K562 (cell line): ENCODE measurements at regions not wholly inside any gene's neighbourhood (a gene's known extent, or its start where the extent isn't known, plus 50 kb on each side); places are given as distances from the start of the nearest gene placed in this dataset.

ENCODE experiments used
- ATAC-seq: fragments of 200-7000 bp; cut with Tn5 transposase; 3 replicates; pipeline ENCODE4 v1.9.1; 2020; ENCODE audit warnings: moderate library complexity
- BruUV-seq: library from RNA; stranded (reverse); fragments of 400-500 nt; replicated peaks from 2 replicates; lab custom pipeline; 2021; lab: Mats Ljungman, UMichigan
- CTCF ChIA-PET: fragments of 300-600 bp; formaldehyde crosslinking; extraction: SDS; loops from one replicate; lab custom pipeline; 2021; ENCODE audit warnings: low intra/inter-chr PET ratio; lab: Yijun Ruan, JAX
- POLR2A ChIA-PET: fragments of 300-600, 350-650 bp; sonication (Branson Sonifier 250); formaldehyde crosslinking; extraction: SDS; loops from one replicate; lab custom pipeline; 2021; ENCODE audit warnings: antibody characterized with exemption, inconsistent platforms; lab: Yijun Ruan, JAX
- DNase-seq, 4 experiments: peaks; one replicate each; pipeline versions ENCODE4 v3.0.0 to v3.0.0-alpha.2; 2011 to 2018; ENCODE audit warnings: low spot score in 3 of 4, mixed read lengths in 3 of 4; ENCODE audit errors: extremely low read depth in 1 of 4
- FAIRE-seq: peaks from 2 replicates; lab custom pipeline; 2011; peaks lifted over from hg19 to GRCh38; lab: Jason Lieb, UNC
- H2AFZ ChIP-seq: 2 replicates; pipeline ENCODE4 v1.6.0; 2011; ENCODE audit warnings: low read depth, low read length, control low read depth, inconsistent platforms
- H3K27ac ChIP-seq: fragments of 200-600 bp; 3 replicates; pipeline ENCODE4 v1.8.0; 2011; ENCODE audit warnings: low read depth, mild to moderate bottlenecking, control low read depth, inconsistent platforms, low read length, moderate library complexity, mixed read lengths; ENCODE audit errors: extremely low read depth
- H3K27me3 ChIP-seq, 2 experiments: fragments of 300-600 bp in 1 of 2; 2 replicates in 1 of 2; 3 replicates in 1 of 2; pipeline versions ENCODE4 v1.6.0 to v1.8.0; 2011; ENCODE audit warnings: inconsistent platforms in 2 of 2, low read length in 2 of 2, mild to moderate bottlenecking in 1 of 2, mixed read lengths in 1 of 2, moderate library complexity in 1 of 2; ENCODE audit not compliant: control insufficient read depth in 2 of 2, insufficient read depth in 2 of 2
- H3K36me3 ChIP-seq: fragments of 300-600 bp; 3 replicates; pipeline ENCODE4 v1.8.0; 2011; ENCODE audit warnings: mild to moderate bottlenecking, low read length, inconsistent platforms; ENCODE audit not compliant: control insufficient read depth, insufficient read depth
- H3K4me1 ChIP-seq, 2 experiments: fragments of 200-600 bp in 1 of 2; replicated peaks in 1 of 2; 2 replicates in 1 of 2; 3 replicates in 1 of 2; pipeline versions ENCODE4 v1.5.1 to v1.8.0; 2011; ENCODE audit warnings: inconsistent platforms in 2 of 2, low read length in 2 of 2, mild to moderate bottlenecking in 1 of 2, mixed read lengths in 1 of 2, moderate library complexity in 1 of 2; ENCODE audit not compliant: control insufficient read depth in 2 of 2, insufficient read depth in 2 of 2
- H3K4me2 ChIP-seq: 2 replicates; pipeline ENCODE4 v1.6.1; 2011; ENCODE audit warnings: low read length, control low read depth, inconsistent platforms, mixed read lengths; ENCODE audit not compliant: insufficient read depth
- H3K4me3 ChIP-seq: fragments of 200-600 bp; sonication (generic), shearing (Covaris generic); 2 replicates; pipeline ENCODE4 v1.5.1; 2016; ENCODE audit warnings: control low read depth, inconsistent platforms
- H3K79me2 ChIP-seq: fragments of 200-600 bp; 3 replicates; pipeline ENCODE4 v1.8.0; 2011; ENCODE audit warnings: low read length, inconsistent platforms; ENCODE audit not compliant: control insufficient read depth, insufficient read depth
- H3K9ac ChIP-seq, 2 experiments: 2 replicates each; pipeline versions ENCODE4 v1.6.0 to v1.6.1; 2011; ENCODE audit warnings: low read depth in 2 of 2, low read length in 2 of 2, control low read depth in 1 of 2, inconsistent platforms in 1 of 2, mild to moderate bottlenecking in 1 of 2, mixed read lengths in 1 of 2; ENCODE audit not compliant: insufficient read depth in 1 of 2
- H3K9me1 ChIP-seq: one replicate; pipeline ENCODE4 v1.6.0; 2011; ENCODE audit warnings: inconsistent platforms, mild to moderate bottlenecking, low read length, moderate library complexity; ENCODE audit not compliant: control insufficient read depth, insufficient read depth
- H3K9me3 ChIP-seq: replicated peaks from 2 replicates; pipeline ENCODE4 v1.5.1; 2011; ENCODE audit warnings: low read depth, low read length, inconsistent platforms; ENCODE audit not compliant: control insufficient read depth, insufficient read depth
- H4K20me1 ChIP-seq: replicated peaks from 2 replicates; pipeline ENCODE4 v1.6.1; 2011; ENCODE audit warnings: low read length, inconsistent platforms, mixed read lengths; ENCODE audit not compliant: control insufficient read depth, insufficient read depth
- CBFA2T2 ChIP-seq: fragments of 450-650 bp; conservative IDR thresholded peaks from 2 replicates; pipeline ENCODE4 v1.6.1; 2017; ENCODE audit warnings: mild to moderate bottlenecking
- ESRRA ChIP-seq: fragments of 450-650 bp; IDR thresholded peaks from 2 replicates; pipeline ENCODE4 v1.6.1; 2014; ENCODE audit warnings: low read depth, mild to moderate bottlenecking, moderate library complexity, borderline replicate concordance
- ETV6 ChIP-seq, 3 experiments: fragments of 150-350 bp in 1 of 3; sonication (generic) in 1 of 3; formaldehyde crosslinking in 1 of 3; IDR thresholded peaks; 2 replicates each; pipeline versions ENCODE4 v1.6.1 to v1.8.0; 2014 to 2022; ENCODE audit warnings: borderline replicate concordance in 2 of 3, low read depth in 2 of 3, antibody characterized with exemption in 1 of 3, low read length in 1 of 3, mild to moderate bottlenecking in 1 of 3, missing genetic modification reagents in 1 of 3
- HLTF ChIP-seq: fragments of 450-650 bp; IDR thresholded peaks from 2 replicates; pipeline ENCODE4 v1.6.1; 2016
- HNRNPH1 ChIP-seq: fragments of 200-400 bp; formaldehyde crosslinking; optimal IDR thresholded peaks from 2 replicates; pipeline ENCODE3; 2017; ENCODE audit warnings: low read depth, mild to moderate bottlenecking, low read length, moderate library complexity
- KDM1A ChIP-seq, 2 experiments: fragments of 450-650 bp; IDR thresholded peaks; 2 replicates each; pipeline ENCODE4 v1.6.1; 2016; ENCODE audit warnings: mild to moderate bottlenecking in 2 of 2
- MCM2 ChIP-seq: fragments of 450-650 bp; IDR thresholded peaks from 2 replicates; pipeline ENCODE4 v1.6.1; 2017; ENCODE audit warnings: low read depth, mild to moderate bottlenecking
- PCBP2 ChIP-seq: fragments of 200-400 bp; formaldehyde crosslinking; IDR thresholded peaks from 2 replicates; pipeline ENCODE4 v1.6.1; 2018; ENCODE audit warnings: low read length, low read depth, mild to moderate bottlenecking, moderate library complexity; ENCODE audit not compliant: poor library complexity, severe bottlenecking
- RBM25 ChIP-seq: fragments of 200-400 bp; formaldehyde crosslinking; IDR thresholded peaks from 2 replicates; pipeline ENCODE4 v1.6.1; 2018; ENCODE audit warnings: low read length, low read depth, moderate library complexity; ENCODE audit not compliant: severe bottlenecking
- ZNF253 ChIP-seq: fragments of 250-450 bp; sonication (Bioruptor Pico); conservative IDR thresholded peaks from 2 replicates; pipeline ENCODE4 v1.6.1; 2021; ENCODE audit warnings: mild to moderate bottlenecking
- WGBS: fragments of 100-300 bp; shearing (Covaris generic); methylation state at CpG from one replicate; pipeline ENCODE4 v1.1.6; 2016; ENCODE audit warnings: low coverage, mixed read lengths; ENCODE audit not compliant: insufficient coverage; ENCODE audit errors: missing lambda C conversion rate; 5-methylcytosine and 5-hydroxymethylcytosine counted together
- in situ Hi-C: fragments of 300-500 bp; cut with MboI; formaldehyde crosslinking; loops from 4 replicates; pipeline ENCODE4 v1.15.0; 2018; ENCODE audit warnings: inconsistent platforms, mixed read lengths
- intact Hi-C: fragments of 100-400 bp; cut with micrococcal nuclease; formaldehyde crosslinking; loops from 2 replicates; pipeline ENCODE4 v1.14.2; 2022

DNA sequence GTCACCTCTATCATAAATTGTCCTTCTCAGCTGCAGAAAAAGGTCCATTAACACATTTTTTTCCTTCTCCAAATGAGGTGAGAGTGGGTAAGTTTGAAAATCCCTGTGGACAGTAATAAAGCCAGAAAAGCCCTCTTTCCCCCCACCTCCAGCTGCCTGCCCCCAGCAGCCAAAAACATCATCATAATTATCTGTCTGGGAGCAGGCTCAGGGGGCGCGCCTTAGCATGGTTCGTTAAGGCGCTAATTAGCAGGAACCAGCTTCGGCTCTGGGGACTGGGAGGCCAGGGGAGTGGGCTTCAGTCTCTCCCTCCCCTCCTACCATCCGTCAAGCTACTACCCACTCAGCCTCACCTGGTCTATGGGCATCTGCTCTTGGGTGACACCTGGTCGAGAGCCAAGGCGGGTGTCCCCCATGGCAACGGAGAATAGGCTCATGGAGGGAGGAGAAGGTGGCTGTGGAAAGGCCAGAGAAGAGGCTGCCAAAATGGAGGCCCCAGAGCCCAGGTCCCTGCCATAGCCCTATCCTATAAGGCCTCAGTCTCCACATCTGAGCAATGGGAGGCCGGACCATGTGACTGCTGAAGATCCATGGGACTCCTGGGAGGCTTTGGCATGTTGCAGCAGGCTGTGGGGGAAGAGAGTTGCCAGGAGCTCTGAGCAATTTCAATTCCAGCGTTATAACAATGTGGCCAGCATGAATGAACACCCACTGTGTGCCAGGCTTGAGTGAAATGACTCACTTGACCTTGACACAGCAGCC is 140.1 kb upstream of the LINGO1 start:
- Histone ChIP-seq H3K36me3 (no peaks in the 10 kb centered on the region), H3K27me3 (no peaks in the 10 kb centered on the region), H3K27ac (no peak overlapping the region)
- FAIRE-seq, result no peak
- in situ Hi-C loops, result no loop called here
- no peak for TF ChIP-seq CBFA2T2
- peak; percentile 65 for TF ChIP-seq RBM25
- TF ChIP-seq ESRRA, result peak; percentile 62; the same call in 1 of the 2 replicates
- 0 out of 4 replicates have a peak, but pooled peaks have one; percentile 10 to 18 for TF ChIP-seq KDM1A (IDR thresholded peaks at IDR 0.05)
- no peak for TF ChIP-seq PCBP2
- TF ChIP-seq HLTF, result no peak
- no peak for TF ChIP-seq HNRNPH1
- no peak for TF ChIP-seq ZNF253 (CRISPR knock-in tag)
- TF ChIP-seq MCM2, result no peak
- no peak for TF ChIP-seq ETV6 (IDR thresholded peaks at IDR 0.05; ENCODE audit: borderline replicate concordance in 1 of 2, low read depth in 2 of 2, low read length in 1 of 2)
- TF ChIP-seq ETV6 (CRISPR knock-in tag; IDR thresholded peaks at IDR 0.05; ENCODE audit: borderline replicate concordance), result no peak
- TF ChIP-seq, all 486 proteins: peak for 3
- H3K79me2 ChIP-seq, result no peaks in the 10 kb centered on the region
- ChIA-PET CTCF (interaction anchor here (1.1 kb wide), 1 partner anchor 49 kb away, joined by 3 read pairs; no protein-coding TSS in a partner anchor), POLR2A (interaction anchor here (0.6 to 0.8 kb wide), 4 partner anchors 10 to 18 kb away, joined by 3 to 4 read pairs (median 3); no protein-coding TSS in a partner anchor)
- DNase-seq (no peak), ATAC-seq (no peak)
- H2AFZ ChIP-seq, result no peak overlapping the region
- no TSS peak for BruUV-seq
- 33% methylated on average over 9 of the region's 11 CpGs for WGBS
- 0 out of 2 replicates have a peak, but pooled peaks cover 3% of the 10 kb centered on the region for H4K20me1 ChIP-seq
- no peaks in the 10 kb centered on the region for H3K9me3 ChIP-seq
- no peak overlapping the region for H3K4me3 ChIP-seq
- H3K9ac ChIP-seq, result no peak overlapping the region
- no peak overlapping the region for H3K4me2 ChIP-seq
- intact Hi-C loops, result no loop called here
- H3K4me1 ChIP-seq, result peaks cover 0 to 28% of the 10 kb centered on the region in 2 experiments; a peak in 2 of 5 replicates
- no peaks in the 10 kb centered on the region for H3K9me1 ChIP-seq
